ENCODE measurements at regions not wholly inside any gene's neighbourhood (a gene's known extent, or its start where the extent isn't known, plus 50 kb on each side); places are given as distances from the start of the nearest gene placed in this dataset.

DNA sequence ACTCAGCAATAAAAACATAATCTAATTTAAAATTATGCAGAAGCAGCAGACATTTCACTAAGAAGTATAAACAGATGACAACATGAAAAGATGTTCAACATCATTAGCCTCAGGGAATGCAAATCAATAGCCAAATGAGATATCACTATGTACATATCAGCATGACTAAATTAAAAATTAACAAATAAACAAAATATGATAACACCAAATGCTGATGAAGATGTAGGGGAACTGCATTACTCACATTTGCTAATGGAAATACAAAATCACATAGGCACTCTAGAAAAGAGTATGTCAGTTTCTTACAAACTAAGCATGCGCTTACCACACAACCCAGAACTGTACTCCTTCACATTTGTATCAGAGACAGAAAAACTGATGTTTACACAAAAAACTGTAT lies 487.2 kb upstream of the REG3G start:
- TF ChIP-seq, protein P1, sequence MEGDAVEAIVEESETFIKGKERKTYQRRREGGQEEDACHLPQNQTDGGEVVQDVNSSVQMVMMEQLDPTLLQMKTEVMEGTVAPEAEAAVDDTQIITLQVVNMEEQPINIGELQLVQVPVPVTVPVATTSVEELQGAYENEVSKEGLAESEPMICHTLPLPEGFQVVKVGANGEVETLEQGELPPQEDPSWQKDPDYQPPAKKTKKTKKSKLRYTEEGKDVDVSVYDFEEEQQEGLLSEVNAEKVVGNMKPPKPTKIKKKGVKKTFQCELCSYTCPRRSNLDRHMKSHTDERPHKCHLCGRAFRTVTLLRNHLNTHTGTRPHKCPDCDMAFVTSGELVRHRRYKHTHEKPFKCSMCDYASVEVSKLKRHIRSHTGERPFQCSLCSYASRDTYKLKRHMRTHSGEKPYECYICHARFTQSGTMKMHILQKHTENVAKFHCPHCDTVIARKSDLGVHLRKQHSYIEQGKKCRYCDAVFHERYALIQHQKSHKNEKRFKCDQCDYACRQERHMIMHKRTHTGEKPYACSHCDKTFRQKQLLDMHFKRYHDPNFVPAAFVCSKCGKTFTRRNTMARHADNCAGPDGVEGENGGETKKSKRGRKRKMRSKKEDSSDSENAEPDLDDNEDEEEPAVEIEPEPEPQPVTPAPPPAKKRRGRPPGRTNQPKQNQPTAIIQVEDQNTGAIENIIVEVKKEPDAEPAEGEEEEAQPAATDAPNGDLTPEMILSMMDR (IDR thresholded peaks at IDR 0.05), result no peak
- TF ChIP-seq POLR2AphosphoS5 (IDR thresholded peaks at IDR 0.05), result no peak
- TF ChIP-seq EP300 (IDR thresholded peaks at IDR 0.05; ENCODE audit: low read depth), result no peak
- no peak for TF ChIP-seq POLR2A (IDR thresholded peaks at IDR 0.05)

DNA sequence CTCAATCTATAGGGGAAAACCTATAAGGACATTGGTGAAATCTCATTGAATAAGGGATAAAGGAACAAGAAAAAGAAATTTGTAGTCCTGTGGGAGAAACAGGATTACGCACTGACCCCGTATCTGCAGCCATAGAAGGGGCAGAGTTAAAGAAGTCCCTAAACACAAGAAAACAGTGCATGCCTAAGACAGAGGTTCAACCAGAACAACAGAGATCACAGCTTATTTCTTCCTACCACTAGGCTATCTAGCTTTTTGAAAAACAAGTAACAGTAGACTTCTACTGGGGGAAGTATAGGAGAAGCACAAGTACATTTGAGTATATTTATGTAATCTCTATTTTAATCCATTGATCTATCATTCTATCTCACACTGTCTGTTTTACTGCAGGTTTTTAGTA lies 485.2 kb upstream of the REG3G start:
- intact Hi-C loops (cut with DNase I; ENCODE audit: low total_unique reads) (no loop called here), in situ Hi-C loops (cut with MboI; ENCODE audit: low pct_ligation_motif_present in 1 of 4, low pct_unique_long_range_greater_than_20kb in 1 of 4, low sequenced_read_pairs in 3 of 4) (no loop called here)
- no peaks in the 10 kb centered on the region for H3K9me3 ChIP-seq
- no peaks in the 10 kb centered on the region for H3K27me3 ChIP-seq
- H3K36me3 ChIP-seq, result no peaks in the 10 kb centered on the region
- TF ChIP-seq EP300 (IDR thresholded peaks at IDR 0.05; ENCODE audit: low read depth), result no peak
- no peak for TF ChIP-seq POLR2A (IDR thresholded peaks at IDR 0.05)
- TF ChIP-seq POLR2AphosphoS5 (IDR thresholded peaks at IDR 0.05), result no peak
- TF ChIP-seq, protein P1 (IDR thresholded peaks at IDR 0.05), result no peak
- H3K27ac ChIP-seq, result no peak overlapping the region
- WGBS, 2 donors (ENCODE audit: low coverage in 1 of 2), result 33 to 81% methylated on average over 2 of the region's 2 CpGs
- no peaks in the 10 kb centered on the region for H3K4me1 ChIP-seq
- no peak overlapping the region for H3K4me3 ChIP-seq
- DNase-seq, result no peak

More for the DNA sequence above, 487.2 kb upstream of the REG3G start:
- in situ Hi-C loops (cut with MboI; ENCODE audit: low pct_ligation_motif_present in 1 of 4, low pct_unique_long_range_greater_than_20kb in 1 of 4, low sequenced_read_pairs in 3 of 4), result no loop called here
- no peaks in the 10 kb centered on the region for H3K27me3 ChIP-seq
- no peak overlapping the region for H3K27ac ChIP-seq
- DNase-seq, result no peak
- no peaks in the 10 kb centered on the region for H3K36me3 ChIP-seq
- intact Hi-C loops (cut with DNase I; ENCODE audit: low total_unique reads), result no loop called here
- no peaks in the 10 kb centered on the region for H3K9me3 ChIP-seq
- H3K4me3 ChIP-seq, result no peak overlapping the region
- 89 to 100% methylated on average over 1 of the region's 1 CpG for WGBS, 2 donors (ENCODE audit: low coverage in 1 of 2)
- no peaks in the 10 kb centered on the region for H3K4me1 ChIP-seq

DNA sequence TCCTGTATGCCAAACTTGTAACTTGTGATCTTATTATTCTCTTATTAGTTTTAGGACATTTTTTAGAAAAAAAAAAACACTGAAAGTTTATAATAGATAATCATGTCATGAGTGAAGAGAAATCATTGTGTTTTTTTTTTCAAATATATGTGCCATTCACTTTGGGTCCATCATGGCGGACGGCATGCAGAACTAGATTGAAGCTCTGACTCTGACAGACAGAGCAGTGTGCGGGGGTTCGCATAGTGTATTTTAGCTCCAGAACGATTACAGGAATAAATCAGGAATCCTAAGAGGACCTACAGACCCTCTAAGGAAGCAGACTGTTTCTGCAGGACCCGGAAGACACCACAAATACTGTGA lies 484.4 kb upstream of the REG3G start:
- Histone ChIP-seq H3K27me3 (no peaks in the 10 kb centered on the region), H3K4me3 (no peak overlapping the region), H3K4me1 (no peaks in the 10 kb centered on the region), H3K27ac (no peak overlapping the region), H3K36me3 (no peaks in the 10 kb centered on the region), H3K9me3 (no peaks in the 10 kb centered on the region)
- in situ Hi-C loops (cut with MboI; ENCODE audit: low pct_ligation_motif_present in 1 of 4, low pct_unique_long_range_greater_than_20kb in 1 of 4, low sequenced_read_pairs in 3 of 4) (no loop called here), intact Hi-C loops (cut with DNase I; ENCODE audit: low total_unique reads) (no loop called here)
- no peak for TF ChIP-seq POLR2AphosphoS5 (IDR thresholded peaks at IDR 0.05)
- TF ChIP-seq, protein P1 (IDR thresholded peaks at IDR 0.05), result no peak
- 83 to 93% methylated on average over 3 to 6 of the region's 6 CpGs for WGBS, 2 donors (ENCODE audit: low coverage in 1 of 2)
- DNase-seq, result no peak

DNA sequence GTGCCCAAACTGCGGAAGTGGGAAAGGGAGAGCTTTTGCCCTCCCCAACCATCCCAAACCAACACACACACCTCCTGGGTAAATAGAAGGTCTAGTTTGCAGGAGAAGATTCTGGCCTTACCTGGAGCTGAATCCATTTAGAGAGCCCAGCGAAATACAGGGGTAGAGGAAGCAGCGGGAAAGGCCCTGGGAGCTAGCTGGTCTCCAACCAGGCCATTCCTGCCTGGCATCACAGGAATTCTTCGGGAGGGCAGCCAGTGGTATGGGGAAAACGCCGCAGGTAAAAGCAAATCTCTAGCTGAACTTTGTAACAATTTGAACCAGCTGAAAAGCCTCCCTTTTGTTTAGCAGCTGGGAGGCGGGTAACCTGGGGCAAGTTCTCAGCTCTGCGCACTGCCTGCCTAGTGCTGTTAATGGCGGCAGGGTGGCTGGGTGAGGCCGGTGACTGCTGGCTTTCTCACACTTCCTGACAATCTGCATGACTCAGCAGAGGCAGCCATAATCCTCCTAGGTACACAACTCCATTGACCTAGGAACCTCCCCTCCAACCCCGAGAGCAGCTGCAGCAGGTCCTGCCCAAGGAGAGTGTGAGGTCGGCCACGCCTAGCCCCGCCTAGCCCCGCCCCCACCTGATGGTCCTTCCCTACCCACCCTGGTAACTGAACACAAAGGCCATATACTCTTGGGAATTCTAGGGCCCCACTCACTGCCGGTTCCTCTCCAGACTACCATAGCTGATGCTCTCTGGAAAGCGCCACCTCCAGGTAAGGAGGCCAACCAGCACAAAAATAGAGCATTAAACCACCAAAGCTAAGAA lies 483.8 kb upstream of the REG3G start:
- no peaks in the 10 kb centered on the region for H3K9me3 ChIP-seq
- H3K27ac ChIP-seq, result no peak overlapping the region
- H3K27me3 ChIP-seq, result no peaks in the 10 kb centered on the region
- TF ChIP-seq EP300 (IDR thresholded peaks at IDR 0.05; ENCODE audit: low read depth) (no peak), POLR2AphosphoS5 (IDR thresholded peaks at IDR 0.05) (no peak), POLR2A (IDR thresholded peaks at IDR 0.05) (no peak)
- TF ChIP-seq, protein P1 (IDR thresholded peaks at IDR 0.05), result no peak
- no peak overlapping the region for H3K4me3 ChIP-seq
- H3K4me1 ChIP-seq, result no peaks in the 10 kb centered on the region
- 85 to 90% methylated on average over 2 to 17 of the region's 17 CpGs for WGBS, 2 donors (ENCODE audit: low coverage in 1 of 2)
- intact Hi-C loops (cut with DNase I; ENCODE audit: low total_unique reads), result no loop called here
- H3K36me3 ChIP-seq, result no peaks in the 10 kb centered on the region
- no peak for DNase-seq
- in situ Hi-C loops (cut with MboI; ENCODE audit: low pct_ligation_motif_present in 1 of 4, low pct_unique_long_range_greater_than_20kb in 1 of 4, low sequenced_read_pairs in 3 of 4), result no loop called here

All from transverse colon (tissue), 4 donors.